ENCODE measurements at regions not wholly inside any gene's neighbourhood (a gene's known extent, or its start where the extent isn't known, plus 50 kb on each side); places are given as distances from the start of the nearest gene placed in this dataset.

GRCh38 chr3:106534206-106534605 is 665.4 kb upstream of the CBLB start:
- TF ChIP-seq BACH2 (CRISPR knock-in tag; IDR thresholded peaks at IDR 0.05; ENCODE audit: borderline replicate concordance): no peak
- TF ChIP-seq ZC3H10 (CRISPR knock-in tag; IDR thresholded peaks at IDR 0.05): no peak
- no peak for TF ChIP-seq ZFP3 (CRISPR knock-in tag; IDR thresholded peaks at IDR 0.05)
- TF ChIP-seq SNAI2 (CRISPR knock-in tag; IDR thresholded peaks at IDR 0.05): no peak
- TF ChIP-seq ARNTL (CRISPR knock-in tag; IDR thresholded peaks at IDR 0.05; ENCODE audit: borderline replicate concordance, low read depth): no peak
- no peak for TF ChIP-seq PPARA (CRISPR knock-in tag; IDR thresholded peaks at IDR 0.05; ENCODE audit: borderline replicate concordance)
- TF ChIP-seq TCF4 (CRISPR knock-in tag; IDR thresholded peaks at IDR 0.05; ENCODE audit: borderline replicate concordance): no peak
- no peak for TF ChIP-seq ZNF70 (CRISPR knock-in tag; IDR thresholded peaks at IDR 0.05)
- TF ChIP-seq, protein P1, sequence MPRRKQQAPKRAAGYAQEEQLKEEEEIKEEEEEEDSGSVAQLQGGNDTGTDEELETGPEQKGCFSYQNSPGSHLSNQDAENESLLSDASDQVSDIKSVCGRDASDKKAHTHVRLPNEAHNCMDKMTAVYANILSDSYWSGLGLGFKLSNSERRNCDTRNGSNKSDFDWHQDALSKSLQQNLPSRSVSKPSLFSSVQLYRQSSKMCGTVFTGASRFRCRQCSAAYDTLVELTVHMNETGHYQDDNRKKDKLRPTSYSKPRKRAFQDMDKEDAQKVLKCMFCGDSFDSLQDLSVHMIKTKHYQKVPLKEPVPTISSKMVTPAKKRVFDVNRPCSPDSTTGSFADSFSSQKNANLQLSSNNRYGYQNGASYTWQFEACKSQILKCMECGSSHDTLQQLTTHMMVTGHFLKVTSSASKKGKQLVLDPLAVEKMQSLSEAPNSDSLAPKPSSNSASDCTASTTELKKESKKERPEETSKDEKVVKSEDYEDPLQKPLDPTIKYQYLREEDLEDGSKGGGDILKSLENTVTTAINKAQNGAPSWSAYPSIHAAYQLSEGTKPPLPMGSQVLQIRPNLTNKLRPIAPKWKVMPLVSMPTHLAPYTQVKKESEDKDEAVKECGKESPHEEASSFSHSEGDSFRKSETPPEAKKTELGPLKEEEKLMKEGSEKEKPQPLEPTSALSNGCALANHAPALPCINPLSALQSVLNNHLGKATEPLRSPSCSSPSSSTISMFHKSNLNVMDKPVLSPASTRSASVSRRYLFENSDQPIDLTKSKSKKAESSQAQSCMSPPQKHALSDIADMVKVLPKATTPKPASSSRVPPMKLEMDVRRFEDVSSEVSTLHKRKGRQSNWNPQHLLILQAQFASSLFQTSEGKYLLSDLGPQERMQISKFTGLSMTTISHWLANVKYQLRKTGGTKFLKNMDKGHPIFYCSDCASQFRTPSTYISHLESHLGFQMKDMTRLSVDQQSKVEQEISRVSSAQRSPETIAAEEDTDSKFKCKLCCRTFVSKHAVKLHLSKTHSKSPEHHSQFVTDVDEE (CRISPR knock-in tag; IDR thresholded peaks at IDR 0.05): no peak
- TF ChIP-seq RARB (CRISPR knock-in tag; IDR thresholded peaks at IDR 0.05): no peak
- no peak for ATAC-seq

DNA sequence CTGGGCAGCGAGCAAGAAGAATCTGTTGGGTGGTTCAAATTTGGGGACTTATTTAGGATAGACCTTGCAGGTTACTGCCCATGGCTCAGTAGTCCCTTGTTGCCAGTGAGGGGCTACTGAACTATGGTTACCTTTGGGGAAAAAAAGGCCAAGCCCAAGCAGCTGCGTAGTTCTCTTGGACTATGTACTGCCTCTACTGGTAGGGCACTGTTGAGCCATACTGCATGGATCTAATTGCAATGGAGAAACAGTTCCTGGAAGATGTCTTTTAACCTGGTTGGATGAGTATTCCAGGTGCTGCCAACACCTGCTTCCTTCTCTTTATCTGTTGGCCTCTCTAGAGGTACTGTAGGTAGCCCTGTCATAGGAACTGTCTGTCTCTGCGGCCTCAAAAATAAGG is 671.9 kb upstream of the CBLB start:
- TF ChIP-seq BACH2 (CRISPR knock-in tag; IDR thresholded peaks at IDR 0.05; ENCODE audit: borderline replicate concordance) (no peak), ESRRG (CRISPR knock-in tag; IDR thresholded peaks at IDR 0.05) (no peak), CSDC2 (CRISPR knock-in tag; IDR thresholded peaks at IDR 0.05) (no peak), ZNF565 (CRISPR knock-in tag; conservative IDR thresholded peaks at IDR 0.05; ENCODE audit: low read depth) (no peak), GLIS3 (CRISPR knock-in tag; IDR thresholded peaks at IDR 0.05) (no peak), ZC3H10 (CRISPR knock-in tag; IDR thresholded peaks at IDR 0.05) (no peak), RARB (CRISPR knock-in tag; IDR thresholded peaks at IDR 0.05) (no peak), PATZ1 (CRISPR knock-in tag; IDR thresholded peaks at IDR 0.05; ENCODE audit: borderline replicate concordance) (no peak), PPARA (CRISPR knock-in tag; IDR thresholded peaks at IDR 0.05; ENCODE audit: borderline replicate concordance) (no peak), TOX (CRISPR knock-in tag; IDR thresholded peaks at IDR 0.05; ENCODE audit: borderline replicate concordance) (no peak), ZFP3 (CRISPR knock-in tag; IDR thresholded peaks at IDR 0.05) (no peak), ZFP30 (CRISPR knock-in tag; IDR thresholded peaks at IDR 0.05) (no peak), ZNF8 (CRISPR knock-in tag; IDR thresholded peaks at IDR 0.05) (no peak), ISL1 (CRISPR knock-in tag; IDR thresholded peaks at IDR 0.05) (no peak), ARNTL (CRISPR knock-in tag; IDR thresholded peaks at IDR 0.05; ENCODE audit: borderline replicate concordance, low read depth) (no peak)
- TF ChIP-seq, protein P1 (CRISPR knock-in tag; IDR thresholded peaks at IDR 0.05): no peak
- TF ChIP-seq, protein P2, sequence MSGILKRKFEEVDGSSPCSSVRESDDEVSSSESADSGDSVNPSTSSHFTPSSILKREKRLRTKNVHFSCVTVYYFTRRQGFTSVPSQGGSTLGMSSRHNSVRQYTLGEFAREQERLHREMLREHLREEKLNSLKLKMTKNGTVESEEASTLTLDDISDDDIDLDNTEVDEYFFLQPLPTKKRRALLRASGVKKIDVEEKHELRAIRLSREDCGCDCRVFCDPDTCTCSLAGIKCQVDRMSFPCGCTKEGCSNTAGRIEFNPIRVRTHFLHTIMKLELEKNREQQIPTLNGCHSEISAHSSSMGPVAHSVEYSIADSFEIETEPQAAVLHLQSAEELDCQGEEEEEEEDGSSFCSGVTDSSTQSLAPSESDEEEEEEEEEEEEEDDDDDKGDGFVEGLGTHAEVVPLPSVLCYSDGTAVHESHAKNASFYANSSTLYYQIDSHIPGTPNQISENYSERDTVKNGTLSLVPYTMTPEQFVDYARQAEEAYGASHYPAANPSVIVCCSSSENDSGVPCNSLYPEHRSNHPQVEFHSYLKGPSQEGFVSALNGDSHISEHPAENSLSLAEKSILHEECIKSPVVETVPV (CRISPR knock-in tag; IDR thresholded peaks at IDR 0.05): no peak
- ATAC-seq: no peak

DNA sequence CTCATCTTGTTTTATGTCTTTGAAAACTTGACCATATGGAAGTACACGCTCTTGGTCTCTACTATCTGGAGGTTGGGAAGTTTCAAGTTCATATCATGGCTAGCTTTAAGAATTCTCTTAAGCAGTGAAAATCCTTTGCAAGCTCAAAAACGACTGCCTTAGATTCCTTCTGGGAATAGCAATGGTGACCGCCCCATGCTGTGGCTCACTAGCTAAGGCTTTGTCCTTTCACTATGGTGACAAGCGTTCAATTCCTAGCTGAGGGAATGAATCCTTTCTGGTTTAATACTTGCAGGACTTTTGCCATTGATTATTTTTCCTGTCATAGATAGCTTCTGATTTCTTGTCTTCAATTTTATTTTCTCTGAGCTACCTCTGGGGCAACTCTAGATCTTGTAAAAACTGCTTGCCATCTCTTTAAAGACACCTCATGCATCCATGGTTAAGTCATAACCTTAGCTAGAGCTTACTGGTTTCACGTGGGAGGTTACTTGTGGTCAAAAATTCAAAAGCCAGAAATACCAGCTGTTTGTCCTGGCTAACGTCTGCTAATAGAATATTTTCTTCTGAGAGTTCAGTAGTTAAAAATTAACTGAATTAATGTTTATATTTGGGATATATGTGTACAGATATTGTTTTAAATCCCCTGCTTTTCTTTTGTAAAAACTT is 673.4 kb upstream of the CBLB start:
- no peak for ATAC-seq
- TF ChIP-seq ZNF70 (CRISPR knock-in tag; IDR thresholded peaks at IDR 0.05): no peak
- TF ChIP-seq CSDC2 (CRISPR knock-in tag; IDR thresholded peaks at IDR 0.05): no peak
- TF ChIP-seq PATZ1 (CRISPR knock-in tag; IDR thresholded peaks at IDR 0.05; ENCODE audit: borderline replicate concordance): no peak
- TF ChIP-seq, protein P2 (CRISPR knock-in tag; IDR thresholded peaks at IDR 0.05): no peak
- no peak for TF ChIP-seq TOX (CRISPR knock-in tag; IDR thresholded peaks at IDR 0.05; ENCODE audit: borderline replicate concordance)
- TF ChIP-seq ARNTL (CRISPR knock-in tag; IDR thresholded peaks at IDR 0.05; ENCODE audit: borderline replicate concordance, low read depth): no peak
- TF ChIP-seq ZNF565 (CRISPR knock-in tag; conservative IDR thresholded peaks at IDR 0.05; ENCODE audit: low read depth): no peak
- TF ChIP-seq, protein P3, sequence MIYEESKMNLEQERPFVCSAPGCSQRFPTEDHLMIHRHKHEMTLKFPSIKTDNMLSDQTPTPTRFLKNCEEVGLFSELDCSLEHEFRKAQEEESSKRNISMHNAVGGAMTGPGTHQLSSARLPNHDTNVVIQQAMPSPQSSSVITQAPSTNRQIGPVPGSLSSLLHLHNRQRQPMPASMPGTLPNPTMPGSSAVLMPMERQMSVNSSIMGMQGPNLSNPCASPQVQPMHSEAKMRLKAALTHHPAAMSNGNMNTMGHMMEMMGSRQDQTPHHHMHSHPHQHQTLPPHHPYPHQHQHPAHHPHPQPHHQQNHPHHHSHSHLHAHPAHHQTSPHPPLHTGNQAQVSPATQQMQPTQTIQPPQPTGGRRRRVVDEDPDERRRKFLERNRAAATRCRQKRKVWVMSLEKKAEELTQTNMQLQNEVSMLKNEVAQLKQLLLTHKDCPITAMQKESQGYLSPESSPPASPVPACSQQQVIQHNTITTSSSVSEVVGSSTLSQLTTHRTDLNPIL (CRISPR knock-in tag; IDR thresholded peaks at IDR 0.05; ENCODE audit: low read depth): no peak
- TF ChIP-seq PPARA (CRISPR knock-in tag; IDR thresholded peaks at IDR 0.05; ENCODE audit: borderline replicate concordance): no peak
- TF ChIP-seq ZFP30 (CRISPR knock-in tag; IDR thresholded peaks at IDR 0.05): no peak
- TF ChIP-seq ZNF8 (CRISPR knock-in tag; IDR thresholded peaks at IDR 0.05): no peak
- no peak for TF ChIP-seq SNAI2 (CRISPR knock-in tag; IDR thresholded peaks at IDR 0.05)
- no peak for TF ChIP-seq TCF4 (CRISPR knock-in tag; IDR thresholded peaks at IDR 0.05; ENCODE audit: borderline replicate concordance)

Data from SK-N-SH treated with all-trans-retinoic acid at 6 μM for 48 hours (cell line).